Tibial nerve (tissue), 4 donors: ENCODE measurements at regions not wholly inside any gene's neighbourhood (a gene's known extent, or its start where the extent isn't known, plus 50 kb on each side); places are given as distances from the start of the nearest gene placed in this dataset.
"Not testable (repeated sequence)": the region's sequence is repeated elsewhere in the genome, so short reads cannot be mapped to it uniquely, and the experiment has no call there.

Experiments used
- DNase-seq, 2 donors: peaks; one replicate each; pipeline ENCODE4 v3.0.0-alpha.2; 2019; ENCODE audit warnings: low spot score in 2 of 2
- H3K27ac ChIP-seq, 4 donors: fragments of 200-600 bp; sonication (generic) in 3 of 4; one replicate each; pipeline ENCODE4 v1.5.1; 2017 to 2019; ENCODE audit warnings: mild to moderate bottlenecking in 1 of 4
- H3K27me3 ChIP-seq, 2 donors: fragments of 200-600 bp; sonication (generic) in 1 of 2; one replicate each; pipeline versions ENCODE4 v1.5.1 to v1.6.0; 2017 to 2019
- H3K36me3 ChIP-seq, 3 donors: fragments of 200-600 bp; sonication (generic); one replicate each; pipeline ENCODE4 v1.5.1; 2018 to 2019
- H3K4me1 ChIP-seq, 4 donors: fragments of 200-600 bp; sonication (generic) in 3 of 4; one replicate each; pipeline ENCODE4 v1.5.1; 2017 to 2019
- H3K4me3 ChIP-seq, 4 donors: fragments of 200-600 bp; sonication (generic) in 3 of 4; one replicate each; pipeline ENCODE4 v1.5.1; 2017 to 2019; ENCODE audit warnings: mild to moderate bottlenecking in 1 of 4, moderate library complexity in 1 of 4
- H3K9me3 ChIP-seq, 4 donors: fragments of 200-600 bp; sonication (generic) in 3 of 4; one replicate each; pipeline ENCODE4 v1.5.1; 2017 to 2019
- EP300 ChIP-seq, 2 donors: sonication (generic); formaldehyde crosslinking; IDR thresholded peaks; one replicate each; pipeline ENCODE4 v1.6.1; 2017; ENCODE audit warnings: antibody characterized with exemption in 2 of 2, mild to moderate bottlenecking in 1 of 2
- POLR2A ChIP-seq, 2 donors: fragments of 450-650 bp; IDR thresholded peaks; one replicate each; pipeline ENCODE4 v1.6.1; 2017; ENCODE audit warnings: antibody characterized with exemption in 2 of 2, mild to moderate bottlenecking in 2 of 2, moderate library complexity in 2 of 2
- WGBS, 2 donors: methylation state at CpG; one replicate each; pipeline ENCODE4 v1.1.5; 2018; 5-methylcytosine and 5-hydroxymethylcytosine counted together
- TF ChIP-seq, protein P1 (sequence below), 5 experiments: fragments of 200-600 bp in 3 of 5; fragments of 450-650 bp in 2 of 5; sonication (generic) in 3 of 5; IDR thresholded peaks; one replicate each; pipeline ENCODE4 v1.5.1; 2016 to 2019; ENCODE audit warnings: antibody characterized with exemption in 5 of 5, mild to moderate bottlenecking in 3 of 5, moderate library complexity in 2 of 5

DNA sequence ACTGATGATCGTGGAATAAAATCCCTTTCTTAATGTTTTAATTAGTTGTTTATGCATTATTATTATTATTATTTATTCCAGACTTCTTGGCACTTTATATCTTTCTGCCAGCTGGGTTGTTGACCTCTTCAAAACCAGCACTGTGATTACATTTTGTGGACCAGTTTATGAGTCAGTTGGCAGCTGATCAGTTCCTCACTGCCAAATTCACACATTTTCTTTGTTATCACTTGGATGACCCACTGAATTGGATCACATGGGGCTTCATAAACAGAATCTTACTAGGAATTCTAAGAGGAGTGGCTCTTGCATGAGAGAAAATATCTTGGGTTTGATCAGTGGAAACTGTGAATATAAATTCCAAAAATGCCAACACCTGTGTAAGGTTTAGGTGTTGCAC is 321.8 kb upstream of the SPRED2 start:
- Histone ChIP-seq H3K36me3 (no peaks in the 10 kb centered on the region), H3K27me3 (no peaks in the 10 kb centered on the region), H3K4me3 (no peak overlapping the region), H3K4me1 (no peaks in the 10 kb centered on the region), H3K27ac (no peak overlapping the region), H3K9me3 (peaks cover 0 to 18% (median 0%) of the 10 kb centered on the region in 4 donors)
- no peak for DNase-seq
- WGBS, 2 donors = 21 to 26% methylated on average over 1 of the region's 1 CpG
- no peak for TF ChIP-seq POLR2A (IDR thresholded peaks at IDR 0.05)
- TF ChIP-seq, protein P1, sequence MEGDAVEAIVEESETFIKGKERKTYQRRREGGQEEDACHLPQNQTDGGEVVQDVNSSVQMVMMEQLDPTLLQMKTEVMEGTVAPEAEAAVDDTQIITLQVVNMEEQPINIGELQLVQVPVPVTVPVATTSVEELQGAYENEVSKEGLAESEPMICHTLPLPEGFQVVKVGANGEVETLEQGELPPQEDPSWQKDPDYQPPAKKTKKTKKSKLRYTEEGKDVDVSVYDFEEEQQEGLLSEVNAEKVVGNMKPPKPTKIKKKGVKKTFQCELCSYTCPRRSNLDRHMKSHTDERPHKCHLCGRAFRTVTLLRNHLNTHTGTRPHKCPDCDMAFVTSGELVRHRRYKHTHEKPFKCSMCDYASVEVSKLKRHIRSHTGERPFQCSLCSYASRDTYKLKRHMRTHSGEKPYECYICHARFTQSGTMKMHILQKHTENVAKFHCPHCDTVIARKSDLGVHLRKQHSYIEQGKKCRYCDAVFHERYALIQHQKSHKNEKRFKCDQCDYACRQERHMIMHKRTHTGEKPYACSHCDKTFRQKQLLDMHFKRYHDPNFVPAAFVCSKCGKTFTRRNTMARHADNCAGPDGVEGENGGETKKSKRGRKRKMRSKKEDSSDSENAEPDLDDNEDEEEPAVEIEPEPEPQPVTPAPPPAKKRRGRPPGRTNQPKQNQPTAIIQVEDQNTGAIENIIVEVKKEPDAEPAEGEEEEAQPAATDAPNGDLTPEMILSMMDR (IDR thresholded peaks at IDR 0.05) = no peak
- no peak for TF ChIP-seq EP300 (IDR thresholded peaks at IDR 0.05)

- Histone ChIP-seq H3K4me3 (no peak overlapping the region), H3K4me1 (peaks cover 0 to 7% (median 0%) of the 10 kb centered on the region in 4 donors), H3K36me3 (no peaks in the 10 kb centered on the region), H3K9me3 (peaks cover 0 to 2% (median 0%) of the 10 kb centered on the region in 4 donors), H3K27me3 (no peaks in the 10 kb centered on the region), H3K27ac (no peak overlapping the region)
- 74 to 83% methylated on average over 2 of the region's 2 CpGs for WGBS, 2 donors
- no peak for DNase-seq
- TF ChIP-seq POLR2A (IDR thresholded peaks at IDR 0.05) (no peak), EP300 (IDR thresholded peaks at IDR 0.05) (no peak)
- TF ChIP-seq, protein P1 (IDR thresholded peaks at IDR 0.05) = no peak
Measured at GRCh38 chr2:65751408-65751807, 319.0 kb upstream of the SPRED2 start.

GRCh38 chr2:65749545-65749944 is 317.1 kb upstream of the SPRED2 start:
- no peak for TF ChIP-seq EP300 (IDR thresholded peaks at IDR 0.05)
- no peak for TF ChIP-seq POLR2A (IDR thresholded peaks at IDR 0.05)
- TF ChIP-seq, protein P1 (IDR thresholded peaks at IDR 0.05) = no peak
- Histone ChIP-seq H3K9me3 (no peaks in the 10 kb centered on the region), H3K4me1 (peaks cover 0 to 10% (median 0%) of the 10 kb centered on the region in 4 donors), H3K27ac (no peak overlapping the region), H3K27me3 (no peaks in the 10 kb centered on the region), H3K36me3 (no peaks in the 10 kb centered on the region), H3K4me3 (no peak overlapping the region)
- DNase-seq = no peak
- 35 to 48% methylated on average over 3 of the region's 3 CpGs for WGBS, 2 donors

- not testable (repeated sequence) for DNase-seq
- 60 to 62% methylated on average over 4 of the region's 4 CpGs for WGBS, 2 donors
Measured at GRCh38 chr2:65747875-65748274, 315.5 kb upstream of the SPRED2 start.

GRCh38 chr2:65746931-65747675 is 314.7 kb upstream of the SPRED2 start:
- no peak for DNase-seq
- Histone ChIP-seq H3K9me3 (no peaks in the 10 kb centered on the region), H3K27me3 (no peaks in the 10 kb centered on the region), H3K4me1 (peaks cover 0 to 10% (median 0%) of the 10 kb centered on the region in 4 donors), H3K4me3 (no peak overlapping the region), H3K27ac (no peak overlapping the region), H3K36me3 (no peaks in the 10 kb centered on the region)
- no peak for TF ChIP-seq EP300 (IDR thresholded peaks at IDR 0.05)
- no peak for TF ChIP-seq POLR2A (IDR thresholded peaks at IDR 0.05)
- TF ChIP-seq, protein P1 (IDR thresholded peaks at IDR 0.05) = no peak
- 46 to 52% methylated on average over 11 of the region's 11 CpGs for WGBS, 2 donors

More at GRCh38 chr2:65747875-65748274, 315.5 kb upstream of the SPRED2 start:
- not testable (repeated sequence) for H3K27me3 ChIP-seq, H3K36me3 ChIP-seq, H3K4me3 ChIP-seq, H3K9me3 ChIP-seq, H3K4me1 ChIP-seq, H3K27ac ChIP-seq
